PFSK-1 (cell line): ENCODE measurements at regions not wholly inside any gene's neighbourhood (a gene's known extent, or its start where the extent isn't known, plus 50 kb on each side); places are given as distances from the start of the nearest gene placed in this dataset.

Experiments used
- FOXP2 ChIP-seq: optimal IDR thresholded peaks from 2 replicates; pipeline ENCODE3; 2011; ENCODE audit warnings: borderline replicate concordance, control low read depth, inconsistent platforms; ENCODE audit not compliant: insufficient read depth; ENCODE audit errors: extremely low read length, extremely low read depth
- POLR2AphosphoS5 ChIP-seq: IDR thresholded peaks from 2 replicates; pipeline ENCODE4 v1.6.1; 2012; ENCODE audit warnings: low read depth, mild to moderate bottlenecking, control low read depth, low read length, moderate library complexity
- REST ChIP-seq, 2 experiments: IDR thresholded peaks; 2 replicates each; pipeline versions ENCODE4 v1.6.1 to v1.8.0; 2011 to 2012; ENCODE audit warnings: low read depth in 2 of 2, low read length in 2 of 2, control low read depth in 1 of 2, inconsistent platforms in 1 of 2, mild to moderate bottlenecking in 1 of 2, moderate library complexity in 1 of 2; ENCODE audit not compliant: insufficient read depth in 1 of 2
- SIN3A ChIP-seq: IDR thresholded peaks from 2 replicates; pipeline ENCODE4 v1.6.1; 2012; ENCODE audit warnings: mild to moderate bottlenecking, low read length, moderate library complexity, borderline replicate concordance; ENCODE audit not compliant: insufficient read depth
- TAF1 ChIP-seq: IDR thresholded peaks from 2 replicates; pipeline ENCODE4 v1.6.1; 2012; ENCODE audit warnings: low read length, control low read depth, borderline replicate concordance; ENCODE audit not compliant: insufficient read depth

- TF ChIP-seq FOXP2 (no peak), POLR2AphosphoS5 (no peak), SIN3A (no peak), TAF1 (no peak), REST (IDR thresholded peaks at IDR 0.05; ENCODE audit: insufficient read depth in 1 of 2, low read depth in 2 of 2, low read length in 2 of 2) (no peak)
Observed at GRCh38 chr14:98949481-98950135, 322.4 kb downstream of the BCL11B start.

GRCh38 chr14:98950353-98950895, 321.6 kb downstream of the BCL11B start:
- no peak for TF ChIP-seq REST (IDR thresholded peaks at IDR 0.05; ENCODE audit: insufficient read depth in 1 of 2, low read depth in 2 of 2, low read length in 2 of 2)
- no peak for TF ChIP-seq FOXP2
- no peak for TF ChIP-seq SIN3A
- no peak for TF ChIP-seq TAF1
- TF ChIP-seq POLR2AphosphoS5: no peak

GRCh38 chr14:98951031-98951430, 321.0 kb downstream of the BCL11B start:
- no peak for TF ChIP-seq FOXP2
- no peak for TF ChIP-seq SIN3A
- no peak for TF ChIP-seq TAF1
- TF ChIP-seq POLR2AphosphoS5: no peak
- TF ChIP-seq REST (IDR thresholded peaks at IDR 0.05; ENCODE audit: insufficient read depth in 1 of 2, low read depth in 2 of 2, low read length in 2 of 2): no peak

GRCh38 chr14:98951521-98952152, 320.4 kb downstream of the BCL11B start:
- TF ChIP-seq TAF1 (no peak), POLR2AphosphoS5 (no peak), SIN3A (no peak), FOXP2 (no peak), REST (IDR thresholded peaks at IDR 0.05; ENCODE audit: insufficient read depth in 1 of 2, low read depth in 2 of 2, low read length in 2 of 2) (no peak)
